IPS-20b (cell line): ENCODE measurements at regions not wholly inside any gene's neighbourhood (a gene's known extent, or its start where the extent isn't known, plus 50 kb on each side); places are given as distances from the start of the nearest gene placed in this dataset.

Experiments used
- H3K27ac ChIP-seq: one replicate; pipeline ENCODE4 v1.5.1; 2013; ENCODE audit warnings: low read length
- H3K27me3 ChIP-seq: 2 replicates; pipeline ENCODE4 v1.6.1; 2013; ENCODE audit warnings: mild to moderate bottlenecking, low read length, inconsistent platforms; ENCODE audit not compliant: insufficient read depth
- H3K36me3 ChIP-seq: 2 replicates; pipeline ENCODE4 v1.6.1; 2013; ENCODE audit warnings: low read depth, mild to moderate bottlenecking, inconsistent platforms, low read length, moderate library complexity; ENCODE audit not compliant: insufficient read depth
- H3K4me1 ChIP-seq: 2 replicates; pipeline ENCODE4 v1.6.1; 2013; ENCODE audit warnings: mild to moderate bottlenecking, control low read depth, inconsistent platforms, low read length, moderate library complexity; ENCODE audit not compliant: insufficient read depth
- H3K4me3 ChIP-seq: 2 replicates; pipeline ENCODE4 v1.5.1; 2013; ENCODE audit warnings: mild to moderate bottlenecking, low read length, inconsistent platforms
- H3K9ac ChIP-seq: 2 replicates; pipeline ENCODE4 v1.6.1; 2013; ENCODE audit warnings: low read depth, mild to moderate bottlenecking, inconsistent platforms, low read length, moderate library complexity
- H3K9me3 ChIP-seq: 2 replicates; pipeline ENCODE4 v1.6.1; 2013; ENCODE audit warnings: mild to moderate bottlenecking, low read depth, low read length, inconsistent platforms; ENCODE audit not compliant: insufficient read depth

- no peak overlapping the region for H3K27ac ChIP-seq
- H3K9ac ChIP-seq: no peak overlapping the region
- H3K4me3 ChIP-seq: no peak overlapping the region
- no peaks in the 10 kb centered on the region for H3K27me3 ChIP-seq
- no peaks in the 10 kb centered on the region for H3K4me1 ChIP-seq
- H3K36me3 ChIP-seq: no peaks in the 10 kb centered on the region
- no peaks in the 10 kb centered on the region for H3K9me3 ChIP-seq
Measured at GRCh38 chrX:39519566-39520301, 578.0 kb downstream of the BCOR start.

- H3K9ac ChIP-seq: no peak overlapping the region
- no peak overlapping the region for H3K4me3 ChIP-seq
- no peaks in the 10 kb centered on the region for H3K4me1 ChIP-seq
- H3K36me3 ChIP-seq: no peaks in the 10 kb centered on the region
- no peak overlapping the region for H3K27ac ChIP-seq
- H3K27me3 ChIP-seq: no peaks in the 10 kb centered on the region
- H3K9me3 ChIP-seq: no peaks in the 10 kb centered on the region
Measured at GRCh38 chrX:39525758-39526157, 572.0 kb downstream of the BCOR start.

- Histone ChIP-seq H3K36me3 (no peaks in the 10 kb centered on the region), H3K4me1 (no peaks in the 10 kb centered on the region), H3K9ac (no peak overlapping the region), H3K27me3 (no peaks in the 10 kb centered on the region), H3K4me3 (no peak overlapping the region), H3K27ac (no peak overlapping the region), H3K9me3 (no peaks in the 10 kb centered on the region)
Measured at GRCh38 chrX:39527025-39527424, 570.7 kb downstream of the BCOR start.

GRCh38 chrX:39528161-39528916 lies 569.4 kb downstream of the BCOR start:
- no peak overlapping the region for H3K4me3 ChIP-seq
- no peak overlapping the region for H3K27ac ChIP-seq
- H3K4me1 ChIP-seq: no peaks in the 10 kb centered on the region
- no peak overlapping the region for H3K9ac ChIP-seq
- no peaks in the 10 kb centered on the region for H3K9me3 ChIP-seq
- no peaks in the 10 kb centered on the region for H3K36me3 ChIP-seq
- H3K27me3 ChIP-seq: no peaks in the 10 kb centered on the region

GRCh38 chrX:39532761-39533160 lies 565.0 kb downstream of the BCOR start:
- Histone ChIP-seq H3K4me3 (no peak overlapping the region), H3K4me1 (no peaks in the 10 kb centered on the region), H3K9ac (no peak overlapping the region), H3K27me3 (no peaks in the 10 kb centered on the region), H3K36me3 (no peaks in the 10 kb centered on the region), H3K27ac (no peak overlapping the region), H3K9me3 (no peaks in the 10 kb centered on the region)

GRCh38 chrX:39534949-39535348 lies 562.8 kb downstream of the BCOR start:
- Histone ChIP-seq H3K4me1 (no peaks in the 10 kb centered on the region), H3K27me3 (no peaks in the 10 kb centered on the region), H3K9me3 (no peaks in the 10 kb centered on the region)

GRCh38 chrX:39536211-39536610 lies 561.5 kb downstream of the BCOR start:
- no peaks in the 10 kb centered on the region for H3K27me3 ChIP-seq
- no peak overlapping the region for H3K9ac ChIP-seq
- H3K4me3 ChIP-seq: no peak overlapping the region
- H3K27ac ChIP-seq: no peak overlapping the region
- no peaks in the 10 kb centered on the region for H3K4me1 ChIP-seq
- H3K9me3 ChIP-seq: no peaks in the 10 kb centered on the region
- H3K36me3 ChIP-seq: no peaks in the 10 kb centered on the region

More at GRCh38 chrX:39534949-39535348, 562.8 kb downstream of the BCOR start:
- Histone ChIP-seq H3K4me3 (no peak overlapping the region), H3K27ac (no peak overlapping the region), H3K9ac (no peak overlapping the region), H3K36me3 (no peaks in the 10 kb centered on the region)

GRCh38 chrX:39541881-39542280 lies 555.9 kb downstream of the BCOR start:
- no peaks in the 10 kb centered on the region for H3K36me3 ChIP-seq
- H3K9ac ChIP-seq: no peak overlapping the region
- H3K9me3 ChIP-seq: no peaks in the 10 kb centered on the region
- H3K4me1 ChIP-seq: no peaks in the 10 kb centered on the region
- H3K27me3 ChIP-seq: no peaks in the 10 kb centered on the region
- H3K4me3 ChIP-seq: no peak overlapping the region
- no peak overlapping the region for H3K27ac ChIP-seq

- Histone ChIP-seq H3K4me3 (no peak overlapping the region), H3K9me3 (no peaks in the 10 kb centered on the region), H3K4me1 (no peaks in the 10 kb centered on the region)
Measured at GRCh38 chrX:39542316-39542715, 555.4 kb downstream of the BCOR start.

GRCh38 chrX:39550795-39551361 lies 546.9 kb downstream of the BCOR start:
- no peaks in the 10 kb centered on the region for H3K36me3 ChIP-seq
- no peak overlapping the region for H3K4me3 ChIP-seq
- no peak overlapping the region for H3K27ac ChIP-seq
- no peak overlapping the region for H3K9ac ChIP-seq
- no peaks in the 10 kb centered on the region for H3K4me1 ChIP-seq
- no peaks in the 10 kb centered on the region for H3K9me3 ChIP-seq
- no peaks in the 10 kb centered on the region for H3K27me3 ChIP-seq

More at GRCh38 chrX:39542316-39542715, 555.4 kb downstream of the BCOR start:
- H3K36me3 ChIP-seq: no peaks in the 10 kb centered on the region
- H3K27me3 ChIP-seq: no peaks in the 10 kb centered on the region
- no peak overlapping the region for H3K9ac ChIP-seq
- no peak overlapping the region for H3K27ac ChIP-seq

- H3K27me3 ChIP-seq: no peaks in the 10 kb centered on the region
- H3K9ac ChIP-seq: no peak overlapping the region
- no peaks in the 10 kb centered on the region for H3K9me3 ChIP-seq
- H3K36me3 ChIP-seq: no peaks in the 10 kb centered on the region
- H3K4me1 ChIP-seq: no peaks in the 10 kb centered on the region
- no peak overlapping the region for H3K27ac ChIP-seq
- no peak overlapping the region for H3K4me3 ChIP-seq
Measured at GRCh38 chrX:39551762-39552161, 546.0 kb downstream of the BCOR start.

- no peak overlapping the region for H3K4me3 ChIP-seq
- H3K4me1 ChIP-seq: no peaks in the 10 kb centered on the region
- H3K36me3 ChIP-seq: no peaks in the 10 kb centered on the region
- H3K9ac ChIP-seq: no peak overlapping the region
- H3K27ac ChIP-seq: no peak overlapping the region
- no peaks in the 10 kb centered on the region for H3K27me3 ChIP-seq
- H3K9me3 ChIP-seq: no peaks in the 10 kb centered on the region
Measured at GRCh38 chrX:39555431-39555830, 542.3 kb downstream of the BCOR start.
